SKM-1 treated with dmso at 0.1 percent for 144 hours (cell line): ENCODE measurements at regions not wholly inside any gene's neighbourhood (a gene's known extent, or its start where the extent isn't known, plus 50 kb on each side); places are given as distances from the start of the nearest gene placed in this dataset.

ENCODE experiments used
- DNase-seq: peaks from one replicate; lab custom pipeline; 2025; ENCODE audit not compliant: unreplicated experiment; lab: John Stamatoyannopoulos, UW

DNA sequence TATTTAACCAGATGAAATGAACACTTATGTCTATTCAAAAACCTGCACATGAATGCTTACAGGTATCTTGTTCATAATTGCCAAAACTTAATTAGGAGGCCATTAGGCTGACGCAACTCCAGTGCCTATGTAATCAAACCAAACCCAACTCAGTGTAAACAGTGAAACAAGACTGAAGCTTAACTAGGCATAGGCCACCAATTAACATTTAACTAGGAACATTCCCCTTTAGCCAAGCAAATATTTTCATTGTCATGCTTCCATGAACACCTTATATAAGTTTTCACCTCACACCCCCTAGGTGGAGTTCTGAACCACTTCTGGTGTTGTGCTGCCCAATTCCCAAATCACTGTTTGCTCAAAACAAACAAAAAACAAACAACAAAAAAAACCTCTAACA lies 686.0 kb downstream of the STPG2 start:
- DNase-seq: no peak

DNA sequence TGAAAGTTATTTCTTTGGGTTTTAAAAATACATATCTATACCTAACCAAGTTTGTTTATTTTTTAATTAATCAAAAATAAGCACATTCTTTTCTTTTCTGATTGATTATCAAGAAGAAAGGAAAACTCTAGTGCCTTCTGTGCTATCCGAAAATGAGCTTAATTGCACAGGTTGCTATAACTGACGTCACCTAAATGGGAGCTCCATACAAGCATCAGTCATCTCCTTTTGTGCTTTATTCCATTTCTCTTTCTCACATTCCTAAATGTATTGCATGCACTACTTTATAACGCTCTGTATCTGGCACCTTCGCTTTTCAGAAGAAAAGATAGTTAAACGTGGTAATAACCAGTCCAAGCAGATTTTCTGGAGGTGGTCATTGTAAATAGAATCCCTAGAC lies 675.0 kb downstream of the STPG2 start:
- no peak for DNase-seq

DNA sequence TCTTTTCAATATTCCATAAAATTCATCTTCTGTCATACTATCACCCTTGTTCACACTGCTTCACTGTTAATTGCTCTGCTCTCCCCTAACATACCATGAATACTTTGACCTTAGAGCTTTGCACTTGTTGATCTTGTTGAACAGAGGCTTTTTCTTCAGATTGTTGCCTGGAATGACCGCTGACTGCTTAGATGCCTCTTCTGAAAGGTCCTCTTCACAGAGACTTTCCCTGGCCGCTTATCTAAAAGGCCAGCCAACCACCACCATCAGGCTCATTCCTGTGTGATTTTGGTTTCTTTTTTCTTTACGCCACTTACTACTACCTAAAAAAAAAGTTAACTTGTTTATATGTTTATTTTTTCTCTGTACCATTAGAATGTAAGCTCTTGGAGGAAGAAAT lies 667.7 kb downstream of the STPG2 start:
- DNase-seq: no peak

DNA sequence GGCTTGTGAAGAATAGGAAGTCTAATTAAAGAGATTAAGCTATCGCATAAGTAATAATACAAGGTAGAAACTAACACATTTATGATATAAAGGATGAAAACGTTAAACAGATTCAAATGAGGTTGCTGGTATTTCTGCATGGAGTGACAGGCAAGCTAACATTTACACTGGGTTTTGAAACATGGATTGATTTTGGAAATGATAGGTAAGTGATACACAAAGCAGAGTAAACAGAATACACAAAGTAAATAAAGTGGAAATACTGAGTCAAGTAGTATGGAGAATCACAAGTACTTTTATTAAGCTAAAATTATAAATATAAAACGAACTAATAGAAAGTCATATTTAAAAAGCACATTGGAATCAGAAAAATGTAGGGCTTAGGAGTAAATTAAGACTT lies 665.3 kb downstream of the STPG2 start:
- DNase-seq: no peak

GRCh38 chr4:97479388-97479787 lies 663.9 kb downstream of the STPG2 start:
- no peak for DNase-seq

DNA sequence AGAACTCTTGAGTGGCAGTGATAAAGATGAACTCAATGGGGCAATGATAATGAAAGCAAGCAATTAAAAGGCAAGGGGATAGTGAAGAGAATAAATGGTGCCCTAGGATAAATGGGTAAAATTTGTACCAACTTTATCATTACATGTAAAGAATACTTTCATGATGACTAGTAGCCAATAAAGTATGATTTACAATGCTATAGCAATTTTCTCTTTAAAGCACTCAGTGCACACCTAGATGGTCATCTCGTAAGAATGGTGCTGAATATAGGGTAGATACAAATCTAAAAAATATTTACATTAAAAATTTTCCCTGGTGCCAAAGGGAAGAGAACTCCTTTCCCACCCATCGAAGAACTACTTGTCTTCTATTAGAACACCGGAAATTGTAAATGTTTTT lies 651.4 kb downstream of the STPG2 start:
- DNase-seq: no peak

DNA sequence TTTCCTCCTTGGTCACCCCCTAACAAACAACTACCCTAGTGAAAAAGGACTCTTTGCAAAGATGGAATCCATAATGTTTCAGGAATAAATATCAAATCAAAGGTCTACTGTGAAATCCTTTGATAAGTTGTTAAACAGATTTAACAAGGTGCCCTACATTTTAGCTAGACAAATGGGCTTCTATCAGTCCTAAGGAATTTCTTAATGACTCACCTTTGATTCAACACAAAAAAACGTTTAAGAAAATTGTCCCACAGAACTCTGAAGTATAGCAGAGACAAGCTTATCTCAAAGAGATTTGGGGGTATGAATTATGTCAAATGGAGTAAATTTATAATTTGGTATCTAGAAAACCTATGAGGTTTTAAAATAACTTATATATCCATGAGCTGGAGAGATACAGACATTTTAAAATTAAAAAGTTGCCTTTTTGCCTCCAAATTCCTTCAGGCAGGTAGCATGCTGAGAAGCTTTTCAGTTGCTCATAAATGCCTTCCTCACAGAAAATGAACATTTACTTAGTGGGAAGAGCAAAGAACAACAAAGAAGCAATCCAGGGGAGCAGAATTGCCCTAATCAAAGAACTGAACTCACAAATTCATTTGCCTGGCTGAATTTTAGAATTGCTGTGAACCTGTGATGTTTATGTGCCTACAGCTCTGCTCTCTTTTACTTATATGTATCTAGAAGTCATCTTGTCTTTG lies 649.3 kb downstream of the STPG2 start:
- no peak for DNase-seq

- DNase-seq: no peak
These were observed 646.9 kb downstream of the STPG2 start for GRCh38 chr4:97496298-97496873.

GRCh38 chr4:97498875-97499274 lies 644.4 kb downstream of the STPG2 start:
- DNase-seq: no peak

DNA sequence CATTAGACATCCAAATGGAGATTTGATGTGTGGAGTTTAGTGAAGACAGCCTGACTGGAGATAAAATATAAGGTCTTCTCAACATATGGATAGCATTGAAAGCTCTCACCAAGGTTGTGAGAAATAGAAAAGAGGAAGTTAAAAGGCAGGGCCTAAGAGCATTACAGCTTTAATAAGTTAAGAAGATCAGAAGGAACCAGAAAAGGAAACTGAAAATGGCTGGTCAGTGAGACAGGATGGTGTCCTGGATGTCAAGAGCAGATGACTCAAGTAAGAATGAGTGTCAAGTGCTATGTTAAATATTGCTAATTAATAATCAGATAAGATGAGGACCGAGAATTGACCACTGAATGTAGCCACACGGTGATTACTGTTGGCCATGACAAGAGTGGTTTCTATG lies 642.9 kb downstream of the STPG2 start:
- no peak for DNase-seq

DNA sequence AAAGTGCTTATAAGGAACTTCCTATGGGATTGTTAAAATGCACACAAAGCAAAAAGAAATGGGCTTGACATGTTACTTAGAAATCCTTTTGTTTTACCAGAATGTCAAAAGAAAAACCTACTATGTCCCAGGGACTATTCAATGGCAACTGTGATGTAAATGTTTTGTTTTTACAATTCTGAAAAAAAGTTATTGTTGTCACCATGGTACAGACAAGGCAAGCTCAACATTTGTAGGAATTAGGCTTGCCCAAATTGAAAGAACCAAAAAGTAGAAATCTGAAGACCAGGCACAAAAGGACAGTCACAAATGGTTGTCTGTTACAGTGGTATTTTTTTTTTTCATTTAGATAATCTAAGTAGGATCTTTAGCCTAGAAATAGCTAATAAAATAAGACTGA lies 638.6 kb downstream of the STPG2 start:
- no peak for DNase-seq

DNA sequence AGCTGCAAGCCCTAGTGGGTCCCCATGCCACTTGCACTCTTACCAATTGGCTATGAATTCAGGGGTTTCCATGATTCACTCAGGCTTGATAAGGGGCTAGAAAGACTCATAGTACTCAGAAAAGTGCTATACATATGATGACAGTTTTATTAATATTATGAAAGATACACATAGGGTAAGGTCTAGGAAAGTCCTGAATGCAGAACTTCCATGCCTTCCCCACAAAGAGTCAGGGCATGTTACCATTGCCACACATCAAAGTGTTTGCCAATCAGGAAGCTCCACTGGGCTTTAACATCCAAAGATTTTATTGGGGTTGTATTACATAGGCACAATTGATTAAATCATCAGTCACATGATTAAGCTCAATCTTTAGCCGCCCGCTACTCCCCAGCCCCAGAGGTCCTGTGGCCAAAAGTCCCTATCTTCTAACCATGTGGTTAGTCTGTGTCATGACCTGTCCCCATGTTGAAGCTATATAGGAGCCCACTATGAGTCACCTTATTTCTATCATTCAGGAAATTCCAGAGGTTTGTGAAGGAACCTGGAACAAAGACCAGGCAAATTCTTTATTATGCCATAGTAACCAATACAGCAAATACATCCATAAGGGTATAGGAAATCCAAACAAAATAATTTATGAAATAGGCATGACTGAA lies 635.6 kb downstream of the STPG2 start:
- no peak for DNase-seq
